ENCODE measurements at regions not wholly inside any gene's neighbourhood (a gene's known extent, or its start where the extent isn't known, plus 50 kb on each side); places are given as distances from the start of the nearest gene placed in this dataset.

GRCh38 chr2:119064567-119064966, 94.0 kb downstream of the C1QL2 start:
- no peak for TF ChIP-seq ELF4 (IDR thresholded peaks at IDR 0.05)
- TF ChIP-seq PKNOX1 (IDR thresholded peaks at IDR 0.05): no peak
- TF ChIP-seq ZNF384 (IDR thresholded peaks at IDR 0.05): no peak
- no peak for TF ChIP-seq TARDBP (IDR thresholded peaks at IDR 0.05)
- TF ChIP-seq HDGF (IDR thresholded peaks at IDR 0.05; ENCODE audit: borderline replicate concordance): no peak
- no peak for TF ChIP-seq FOXA1 (IDR thresholded peaks at IDR 0.05)
- no peak for TF ChIP-seq SUZ12 (IDR thresholded peaks at IDR 0.05)
- TF ChIP-seq SP1 (IDR thresholded peaks at IDR 0.05): no peak
- TF ChIP-seq FOXK2 (IDR thresholded peaks at IDR 0.05): no peak
- TF ChIP-seq BHLHE40 (IDR thresholded peaks at IDR 0.05; ENCODE audit: borderline replicate concordance): no peak
- TF ChIP-seq ARNT (IDR thresholded peaks at IDR 0.05): no peak
- TF ChIP-seq FOXM1 (IDR thresholded peaks at IDR 0.05; ENCODE audit: borderline replicate concordance): no peak
- TF ChIP-seq LEF1 (IDR thresholded peaks at IDR 0.05; ENCODE audit: borderline replicate concordance): no peak
- no peak for TF ChIP-seq L3MBTL2 (conservative IDR thresholded peaks at IDR 0.05)

All from HEK293T (cell line).